ENCODE measurements at regions not wholly inside any gene's neighbourhood (a gene's known extent, or its start where the extent isn't known, plus 50 kb on each side); places are given as distances from the start of the nearest gene placed in this dataset.

- TF ChIP-seq EZH2 (IDR thresholded peaks at IDR 0.05; ENCODE audit: borderline replicate concordance, insufficient read depth, low read depth, low read length, poor library complexity, severe bottlenecking) (no peak), CTCF (IDR thresholded peaks at IDR 0.05) (no peak)
Measured at GRCh38 chr1:57620605-57621004, 196.7 kb upstream of the DAB1 start.
